HUDEP-2 (cell line): ENCODE measurements at regions not wholly inside any gene's neighbourhood (a gene's known extent, or its start where the extent isn't known, plus 50 kb on each side); places are given as distances from the start of the nearest gene placed in this dataset.

Experiments used
- DNase-seq, 76 experiments: peaks; one replicate each; lab custom pipeline; 2025; ENCODE audit not compliant: unreplicated experiment in 76 of 76; lab: John Stamatoyannopoulos, UW

- DNase-seq = no peak
These were observed 796.6 kb downstream of the TBC1D22A start for GRCh38 chr22:47558828-47559700.

GRCh38 chr22:47556473-47556872 lies 794.0 kb downstream of the TBC1D22A start:
- no peak for DNase-seq

- DNase-seq = no peak
These were observed 791.0 kb downstream of the TBC1D22A start for GRCh38 chr22:47553436-47553835.

- DNase-seq = no peak
These were observed 790.2 kb downstream of the TBC1D22A start for GRCh38 chr22:47552541-47553205.

GRCh38 chr22:47552024-47552423 lies 789.6 kb downstream of the TBC1D22A start:
- DNase-seq = no peak

- no peak for DNase-seq
These were observed 789.0 kb downstream of the TBC1D22A start for GRCh38 chr22:47551431-47551775.

GRCh38 chr22:47550524-47551430 lies 788.3 kb downstream of the TBC1D22A start:
- DNase-seq = no peak

GRCh38 chr22:47549741-47550340 lies 787.4 kb downstream of the TBC1D22A start:
- no peak for DNase-seq

- no peak for DNase-seq
These were observed 786.7 kb downstream of the TBC1D22A start for GRCh38 chr22:47548953-47549740.

GRCh38 chr22:47547881-47548650 lies 785.6 kb downstream of the TBC1D22A start:
- no peak for DNase-seq

- no peak for DNase-seq
These were observed 784.8 kb downstream of the TBC1D22A start for GRCh38 chr22:47547239-47547661.

GRCh38 chr22:47544696-47545095 lies 782.2 kb downstream of the TBC1D22A start:
- no peak for DNase-seq

- DNase-seq = no peak
These were observed 781.0 kb downstream of the TBC1D22A start for GRCh38 chr22:47543447-47543846.

- no peak for DNase-seq
These were observed 777.6 kb downstream of the TBC1D22A start for GRCh38 chr22:47540011-47540410.

GRCh38 chr22:47539374-47539773 lies 776.9 kb downstream of the TBC1D22A start:
- DNase-seq = no peak

- DNase-seq = no peak
These were observed 773.2 kb downstream of the TBC1D22A start for GRCh38 chr22:47535681-47536080.

GRCh38 chr22:47534804-47535410 lies 772.5 kb downstream of the TBC1D22A start:
- no peak for DNase-seq

GRCh38 chr22:47533961-47534803 lies 771.7 kb downstream of the TBC1D22A start:
- no peak for DNase-seq
